ENCODE measurements at regions not wholly inside any gene's neighbourhood (a gene's known extent, or its start where the extent isn't known, plus 50 kb on each side); places are given as distances from the start of the nearest gene placed in this dataset.

DNA sequence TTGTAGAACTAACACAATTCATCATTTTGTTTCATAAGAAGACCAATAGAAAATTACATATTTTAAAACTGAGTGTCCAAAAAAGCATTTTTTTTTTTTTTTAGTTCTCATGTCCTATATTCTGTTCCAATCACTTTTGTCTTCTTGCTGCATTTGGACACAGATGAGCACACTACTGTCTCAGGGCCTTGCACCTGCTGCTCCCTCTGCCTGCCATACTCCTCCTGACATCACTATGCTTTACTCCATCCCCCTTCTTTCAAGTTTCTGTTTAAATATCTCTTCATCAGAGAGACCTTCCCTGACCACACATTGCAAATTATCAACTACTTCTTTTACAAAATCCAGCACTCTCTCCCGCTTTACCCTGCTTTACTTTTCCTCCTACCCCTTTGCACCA is 230.7 kb upstream of the GK2 start:
- TF ChIP-seq, protein P1, sequence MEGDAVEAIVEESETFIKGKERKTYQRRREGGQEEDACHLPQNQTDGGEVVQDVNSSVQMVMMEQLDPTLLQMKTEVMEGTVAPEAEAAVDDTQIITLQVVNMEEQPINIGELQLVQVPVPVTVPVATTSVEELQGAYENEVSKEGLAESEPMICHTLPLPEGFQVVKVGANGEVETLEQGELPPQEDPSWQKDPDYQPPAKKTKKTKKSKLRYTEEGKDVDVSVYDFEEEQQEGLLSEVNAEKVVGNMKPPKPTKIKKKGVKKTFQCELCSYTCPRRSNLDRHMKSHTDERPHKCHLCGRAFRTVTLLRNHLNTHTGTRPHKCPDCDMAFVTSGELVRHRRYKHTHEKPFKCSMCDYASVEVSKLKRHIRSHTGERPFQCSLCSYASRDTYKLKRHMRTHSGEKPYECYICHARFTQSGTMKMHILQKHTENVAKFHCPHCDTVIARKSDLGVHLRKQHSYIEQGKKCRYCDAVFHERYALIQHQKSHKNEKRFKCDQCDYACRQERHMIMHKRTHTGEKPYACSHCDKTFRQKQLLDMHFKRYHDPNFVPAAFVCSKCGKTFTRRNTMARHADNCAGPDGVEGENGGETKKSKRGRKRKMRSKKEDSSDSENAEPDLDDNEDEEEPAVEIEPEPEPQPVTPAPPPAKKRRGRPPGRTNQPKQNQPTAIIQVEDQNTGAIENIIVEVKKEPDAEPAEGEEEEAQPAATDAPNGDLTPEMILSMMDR (conservative IDR thresholded peaks at IDR 0.05; ENCODE audit: low read depth, low read length): no peak
- TF ChIP-seq EZH2 (IDR thresholded peaks at IDR 0.05; ENCODE audit: borderline replicate concordance, low read depth, low read length, poor library complexity, severe bottlenecking): no peak

Measured in A673 (cell line).